D721Med (cell line): ENCODE measurements at regions not wholly inside any gene's neighbourhood (a gene's known extent, or its start where the extent isn't known, plus 50 kb on each side); places are given as distances from the start of the nearest gene placed in this dataset.

ENCODE experiments used
- DNase-seq: peaks from one replicate; pipeline ENCODE4 v3.0.0; 2011; ENCODE audit warnings: low spot score; ENCODE audit not compliant: insufficient read length
- FAIRE-seq: peaks from 2 replicates; lab custom pipeline; 2011; peaks lifted over from hg19 to GRCh38; lab: Jason Lieb, UNC
- TF ChIP-seq, protein P1 (sequence below): IDR thresholded peaks from 2 replicates; pipeline ENCODE4 v1.5.1; 2012; ENCODE audit warnings: mild to moderate bottlenecking, control low read depth; ENCODE audit not compliant: insufficient read depth; ENCODE audit errors: missing control alignments

DNA sequence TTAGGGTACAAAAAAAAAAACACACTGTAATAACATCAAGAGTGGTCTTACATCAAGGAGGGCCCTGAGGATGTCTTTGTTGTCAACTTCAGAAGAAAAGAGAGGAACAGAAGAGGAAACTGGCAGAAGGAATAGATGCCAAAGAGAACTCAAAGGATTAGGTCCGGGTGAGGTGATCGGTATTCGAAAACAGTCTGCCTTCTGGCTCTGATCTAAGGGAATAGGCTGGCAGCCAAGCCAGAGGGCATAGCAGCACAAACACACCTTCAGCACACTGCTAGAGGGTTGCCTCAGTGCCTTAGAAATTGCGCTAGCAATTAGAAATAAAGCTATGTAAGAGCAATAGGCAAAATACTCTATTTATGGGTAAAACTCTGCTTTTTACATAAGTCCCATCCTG, 91.4 kb upstream of the TTC29 start:
- TF ChIP-seq, protein P1, sequence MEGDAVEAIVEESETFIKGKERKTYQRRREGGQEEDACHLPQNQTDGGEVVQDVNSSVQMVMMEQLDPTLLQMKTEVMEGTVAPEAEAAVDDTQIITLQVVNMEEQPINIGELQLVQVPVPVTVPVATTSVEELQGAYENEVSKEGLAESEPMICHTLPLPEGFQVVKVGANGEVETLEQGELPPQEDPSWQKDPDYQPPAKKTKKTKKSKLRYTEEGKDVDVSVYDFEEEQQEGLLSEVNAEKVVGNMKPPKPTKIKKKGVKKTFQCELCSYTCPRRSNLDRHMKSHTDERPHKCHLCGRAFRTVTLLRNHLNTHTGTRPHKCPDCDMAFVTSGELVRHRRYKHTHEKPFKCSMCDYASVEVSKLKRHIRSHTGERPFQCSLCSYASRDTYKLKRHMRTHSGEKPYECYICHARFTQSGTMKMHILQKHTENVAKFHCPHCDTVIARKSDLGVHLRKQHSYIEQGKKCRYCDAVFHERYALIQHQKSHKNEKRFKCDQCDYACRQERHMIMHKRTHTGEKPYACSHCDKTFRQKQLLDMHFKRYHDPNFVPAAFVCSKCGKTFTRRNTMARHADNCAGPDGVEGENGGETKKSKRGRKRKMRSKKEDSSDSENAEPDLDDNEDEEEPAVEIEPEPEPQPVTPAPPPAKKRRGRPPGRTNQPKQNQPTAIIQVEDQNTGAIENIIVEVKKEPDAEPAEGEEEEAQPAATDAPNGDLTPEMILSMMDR, result no peak
- FAIRE-seq (no peak), DNase-seq (no peak)

DNA sequence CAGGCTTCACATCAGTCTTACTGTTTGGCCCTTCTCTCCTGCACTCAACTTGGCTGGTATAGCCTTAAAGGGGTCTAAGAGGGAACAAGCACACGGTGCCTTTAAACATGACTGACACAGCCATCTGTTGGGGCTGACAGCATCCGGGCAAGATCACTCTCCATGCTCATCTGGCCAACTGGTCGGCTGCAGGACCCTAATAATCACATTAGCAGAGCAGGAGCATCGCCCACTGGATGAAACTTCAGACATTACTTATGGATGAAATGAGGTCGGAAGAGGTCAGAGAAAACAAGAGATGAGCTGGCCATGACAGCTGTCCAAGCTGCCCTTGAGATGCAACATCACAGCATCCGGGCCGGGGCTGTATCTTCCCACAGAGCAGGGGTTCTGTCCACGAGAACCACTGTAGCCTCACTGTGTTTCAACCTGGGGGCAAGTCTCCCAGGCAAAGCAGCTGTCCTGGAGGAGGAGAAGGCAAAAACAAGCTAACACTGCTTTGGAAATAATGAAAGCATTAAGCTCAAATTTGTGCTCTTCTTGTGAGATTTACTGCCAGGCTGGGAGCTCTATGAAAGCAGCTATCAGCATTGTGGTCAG, 94.4 kb upstream of the TTC29 start:
- TF ChIP-seq, protein P1, result no peak
- DNase-seq (no peak), FAIRE-seq (no peak)

DNA sequence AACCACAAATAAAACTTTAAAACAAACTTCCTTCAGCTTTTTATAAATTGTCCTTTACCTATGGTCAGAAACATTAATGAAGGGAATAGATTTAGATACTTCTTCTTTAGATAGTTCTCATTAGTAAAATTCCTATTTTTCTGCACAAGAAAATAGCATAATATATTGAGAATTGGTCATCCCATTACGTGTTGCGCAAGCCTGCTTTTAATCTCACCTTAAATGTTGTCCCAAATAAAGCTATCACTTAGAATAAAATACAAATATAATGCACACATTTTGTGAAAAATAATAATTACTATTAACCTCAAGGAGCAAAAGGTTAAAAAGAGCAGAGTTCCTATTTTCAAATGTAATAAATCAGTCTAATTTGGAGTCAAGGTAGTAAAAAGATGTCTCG, 95.2 kb upstream of the TTC29 start:
- no peak for FAIRE-seq
- no peak for DNase-seq
- TF ChIP-seq, protein P1, result no peak

DNA sequence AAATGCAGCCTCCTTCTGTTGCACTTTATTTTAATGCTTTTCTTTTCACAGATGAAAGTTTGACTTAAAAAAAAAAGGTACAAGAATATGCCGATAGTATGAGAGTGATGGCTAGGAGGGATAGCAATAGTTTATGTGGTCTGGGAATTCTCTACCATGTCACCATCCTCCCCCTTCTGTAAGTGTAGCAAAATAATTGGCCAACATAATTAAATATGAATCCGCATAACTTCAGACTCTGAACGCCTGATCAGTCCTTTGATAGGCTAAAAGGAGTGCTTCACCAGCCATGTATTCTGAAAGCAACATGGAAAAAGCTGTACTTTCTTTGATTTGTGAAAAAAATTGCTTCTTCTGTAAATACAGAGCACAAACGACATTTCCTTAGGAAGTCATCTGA, 95.7 kb upstream of the TTC29 start:
- TF ChIP-seq, protein P1, result no peak
- no peak for DNase-seq
- FAIRE-seq, result no peak

DNA sequence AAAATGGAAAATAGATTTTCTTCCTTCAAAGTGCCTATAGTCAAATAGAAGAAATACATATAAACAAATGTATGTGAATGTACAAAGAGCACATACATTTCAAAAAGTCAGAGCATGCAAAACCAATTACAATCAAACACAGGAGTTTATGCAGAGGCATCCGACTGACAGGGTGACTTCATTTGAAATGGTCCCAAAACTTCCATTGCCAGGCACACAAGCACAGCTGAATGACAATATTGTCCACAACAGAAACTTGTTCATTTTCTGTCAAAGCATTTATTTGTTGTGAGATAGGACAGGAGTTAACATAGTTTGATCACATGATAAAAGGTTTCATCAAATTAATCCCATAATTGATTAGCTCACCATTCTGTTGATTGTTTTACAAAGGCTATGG, 96.4 kb upstream of the TTC29 start:
- DNase-seq, result no peak

DNA sequence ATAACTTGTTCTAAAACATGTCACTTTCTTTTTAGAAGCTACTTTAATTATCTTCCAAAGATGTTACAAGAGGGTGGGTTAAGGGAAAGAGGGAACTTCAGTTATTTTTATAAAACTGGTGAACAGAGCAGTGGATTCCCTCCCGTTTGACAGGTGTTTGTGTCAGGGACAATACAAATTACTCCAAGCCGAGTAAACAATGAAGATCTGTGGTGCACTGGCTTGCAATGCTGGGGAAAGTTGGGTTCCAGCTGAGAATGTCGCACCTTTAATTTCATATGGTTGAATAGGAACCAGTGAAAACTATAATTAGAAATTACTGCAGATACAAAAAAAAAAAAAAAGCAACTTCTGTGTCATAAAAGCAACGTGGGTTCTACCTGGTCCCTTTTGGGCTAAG, 98.6 kb upstream of the TTC29 start:
- no peak for DNase-seq
- TF ChIP-seq, protein P1, result no peak

More for the DNA sequence above, 96.4 kb upstream of the TTC29 start:
- no peak for FAIRE-seq
- TF ChIP-seq, protein P1, result no peak

GRCh38 chr4:147049946-147050345, 104.3 kb upstream of the TTC29 start:
- TF ChIP-seq, protein P1, result no peak
- no peak for FAIRE-seq
- DNase-seq, result no peak

More for the DNA sequence above, 98.6 kb upstream of the TTC29 start:
- FAIRE-seq, result no peak
